ENCODE measurements at regions not wholly inside any gene's neighbourhood (a gene's known extent, or its start where the extent isn't known, plus 50 kb on each side); places are given as distances from the start of the nearest gene placed in this dataset.

GRCh38 chr15:39454189-39454986 lies 126.5 kb upstream of the THBS1 start:
- TF ChIP-seq, protein P1, sequence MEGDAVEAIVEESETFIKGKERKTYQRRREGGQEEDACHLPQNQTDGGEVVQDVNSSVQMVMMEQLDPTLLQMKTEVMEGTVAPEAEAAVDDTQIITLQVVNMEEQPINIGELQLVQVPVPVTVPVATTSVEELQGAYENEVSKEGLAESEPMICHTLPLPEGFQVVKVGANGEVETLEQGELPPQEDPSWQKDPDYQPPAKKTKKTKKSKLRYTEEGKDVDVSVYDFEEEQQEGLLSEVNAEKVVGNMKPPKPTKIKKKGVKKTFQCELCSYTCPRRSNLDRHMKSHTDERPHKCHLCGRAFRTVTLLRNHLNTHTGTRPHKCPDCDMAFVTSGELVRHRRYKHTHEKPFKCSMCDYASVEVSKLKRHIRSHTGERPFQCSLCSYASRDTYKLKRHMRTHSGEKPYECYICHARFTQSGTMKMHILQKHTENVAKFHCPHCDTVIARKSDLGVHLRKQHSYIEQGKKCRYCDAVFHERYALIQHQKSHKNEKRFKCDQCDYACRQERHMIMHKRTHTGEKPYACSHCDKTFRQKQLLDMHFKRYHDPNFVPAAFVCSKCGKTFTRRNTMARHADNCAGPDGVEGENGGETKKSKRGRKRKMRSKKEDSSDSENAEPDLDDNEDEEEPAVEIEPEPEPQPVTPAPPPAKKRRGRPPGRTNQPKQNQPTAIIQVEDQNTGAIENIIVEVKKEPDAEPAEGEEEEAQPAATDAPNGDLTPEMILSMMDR (IDR thresholded peaks at IDR 0.05) = no peak
- TF ChIP-seq POLR2A (IDR thresholded peaks at IDR 0.05) = no peak

Data from lower leg skin (tissue), 3 donors.